ENCODE measurements at regions not wholly inside any gene's neighbourhood (a gene's known extent, or its start where the extent isn't known, plus 50 kb on each side); places are given as distances from the start of the nearest gene placed in this dataset.

GRCh38 chr9:13862654-13863053 is 451.3 kb downstream of the NFIB start:
- peak overlapping the region in 1 of 2 donors; percentile 57 for H3K27ac ChIP-seq (ENCODE audit: low read depth in 1 of 2, low read length in 1 of 2)

DNA sequence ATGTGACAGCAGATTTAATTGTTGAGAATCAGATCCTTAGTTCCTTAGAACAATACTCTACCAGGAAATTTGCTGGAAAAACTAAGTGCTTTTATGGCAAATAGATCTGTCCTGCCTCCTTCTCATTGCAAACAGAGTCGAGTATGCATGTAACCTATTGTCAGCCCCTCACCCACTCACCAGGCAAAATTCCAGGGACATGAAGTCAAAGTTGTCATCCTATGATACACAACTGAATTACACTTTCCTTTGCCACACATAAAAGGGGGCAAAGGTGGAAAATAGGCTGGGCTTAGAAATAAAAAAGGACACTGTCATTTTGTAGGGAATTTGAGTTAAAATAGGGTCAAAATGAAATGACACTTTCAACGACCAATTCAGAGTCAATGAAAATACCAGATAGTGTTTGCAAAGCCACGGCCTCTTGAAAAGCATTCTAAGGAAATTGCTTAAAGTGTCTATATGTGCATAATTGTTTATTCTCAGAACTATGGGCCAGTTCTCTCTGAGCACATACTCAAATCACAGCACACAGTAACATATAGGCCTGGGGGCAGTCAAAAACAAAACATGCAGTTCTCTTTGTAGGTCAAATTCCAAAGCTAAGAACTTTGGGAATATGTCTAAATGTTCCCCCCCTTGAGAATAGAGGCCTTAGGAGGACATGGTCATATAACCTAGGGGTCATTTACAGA is 452.8 kb downstream of the NFIB start:
- no peak overlapping the region for H3K4me3 ChIP-seq
- no peaks in the 10 kb centered on the region for H3K9me3 ChIP-seq (ENCODE audit: control insufficient read depth in 4 of 4, insufficient read depth in 3 of 4, low read length in 3 of 4)
- no peaks in the 10 kb centered on the region for H3K27me3 ChIP-seq (ENCODE audit: control insufficient read depth in 3 of 3, insufficient read depth in 3 of 3, low read length in 2 of 3)
- H3K4me1 ChIP-seq (ENCODE audit: control insufficient read depth in 5 of 5, insufficient read depth in 5 of 5, low read length in 5 of 5) = peaks cover 0 to 49% (median 15%) of the 10 kb centered on the region in 5 donors
- DNase-seq = peak; percentile 49 to 75 (median 71)
- 56 to 68% methylated on average over 3 of the region's 3 CpGs for WGBS, 2 donors
- peak overlapping the region in 1 of 2 donors; percentile 33 for H3K27ac ChIP-seq (ENCODE audit: low read depth in 1 of 2, low read length in 1 of 2)
- no peak for ATAC-seq (ENCODE audit: insufficient read depth, low FRiP score)
- TF ChIP-seq CTCF (IDR thresholded peaks at IDR 0.05; ENCODE audit: control extremely low read depth, extremely low read depth) = no peak
- no peak overlapping the region for H3K9ac ChIP-seq (ENCODE audit: insufficient read depth in 1 of 2, low read length in 2 of 2)
- H3K36me3 ChIP-seq (ENCODE audit: control insufficient read depth in 4 of 4, insufficient read depth in 4 of 4, low read length in 4 of 4) = no peaks in the 10 kb centered on the region

More at GRCh38 chr9:13862654-13863053, 451.3 kb downstream of the NFIB start:
- Histone ChIP-seq H3K27me3 (ENCODE audit: control insufficient read depth in 3 of 3, insufficient read depth in 3 of 3, low read length in 2 of 3) (no peaks in the 10 kb centered on the region), H3K4me3 (no peak overlapping the region), H3K9me3 (ENCODE audit: control insufficient read depth in 4 of 4, insufficient read depth in 3 of 4, low read length in 3 of 4) (no peaks in the 10 kb centered on the region), H3K4me1 (ENCODE audit: control insufficient read depth in 5 of 5, insufficient read depth in 5 of 5, low read length in 5 of 5) (peaks cover 0 to 49% (median 15%) of the 10 kb centered on the region in 5 donors), H3K9ac (ENCODE audit: insufficient read depth in 1 of 2, low read length in 2 of 2) (no peak overlapping the region), H3K36me3 (ENCODE audit: control insufficient read depth in 4 of 4, insufficient read depth in 4 of 4, low read length in 4 of 4) (no peaks in the 10 kb centered on the region)
- DNase-seq = peak in 2 of 3 donors; percentile 35 to 91
- TF ChIP-seq CTCF (IDR thresholded peaks at IDR 0.05; ENCODE audit: control extremely low read depth, extremely low read depth) = no peak
- no peak for ATAC-seq (ENCODE audit: insufficient read depth, low FRiP score)

- no peak overlapping the region for H3K9ac ChIP-seq (ENCODE audit: insufficient read depth in 1 of 2, low read length in 2 of 2)
- no peak for ATAC-seq (ENCODE audit: insufficient read depth, low FRiP score)
- DNase-seq = peak in 1 of 3 donors; percentile 27
- peaks cover 0 to 47% (median 15%) of the 10 kb centered on the region in 5 donors for H3K4me1 ChIP-seq (ENCODE audit: control insufficient read depth in 5 of 5, insufficient read depth in 5 of 5, low read length in 5 of 5)
- no peaks in the 10 kb centered on the region for H3K36me3 ChIP-seq (ENCODE audit: control insufficient read depth in 4 of 4, insufficient read depth in 4 of 4, low read length in 4 of 4)
- no peak overlapping the region for H3K27ac ChIP-seq (ENCODE audit: low read depth in 1 of 2, low read length in 1 of 2)
- H3K27me3 ChIP-seq (ENCODE audit: control insufficient read depth in 3 of 3, insufficient read depth in 3 of 3, low read length in 2 of 3) = no peaks in the 10 kb centered on the region
- 77 to 86% methylated on average over 5 of the region's 5 CpGs for WGBS, 2 donors
- H3K9me3 ChIP-seq (ENCODE audit: control insufficient read depth in 4 of 4, insufficient read depth in 3 of 4, low read length in 3 of 4) = no peaks in the 10 kb centered on the region
- no peak overlapping the region for H3K4me3 ChIP-seq
- no peak for TF ChIP-seq CTCF (IDR thresholded peaks at IDR 0.05; ENCODE audit: control extremely low read depth, extremely low read depth)
Observed at GRCh38 chr9:13860019-13860418, 453.9 kb downstream of the NFIB start.

GRCh38 chr9:13857521-13857920 is 456.4 kb downstream of the NFIB start:
- DNase-seq (no peak), ATAC-seq (ENCODE audit: insufficient read depth, low FRiP score) (no peak)
- Histone ChIP-seq H3K4me3 (no peak overlapping the region), H3K36me3 (ENCODE audit: control insufficient read depth in 4 of 4, insufficient read depth in 4 of 4, low read length in 4 of 4) (no peaks in the 10 kb centered on the region), H3K4me1 (ENCODE audit: control insufficient read depth in 5 of 5, insufficient read depth in 5 of 5, low read length in 5 of 5) (peaks cover 0 to 22% (median 12%) of the 10 kb centered on the region in 5 donors), H3K9me3 (ENCODE audit: control insufficient read depth in 4 of 4, insufficient read depth in 3 of 4, low read length in 3 of 4) (no peaks in the 10 kb centered on the region), H3K9ac (ENCODE audit: insufficient read depth in 1 of 2, low read length in 2 of 2) (no peak overlapping the region), H3K27me3 (ENCODE audit: control insufficient read depth in 3 of 3, insufficient read depth in 3 of 3, low read length in 2 of 3) (no peaks in the 10 kb centered on the region), H3K27ac (ENCODE audit: low read depth in 1 of 2, low read length in 1 of 2) (no peak overlapping the region)
- TF ChIP-seq CTCF (IDR thresholded peaks at IDR 0.05; ENCODE audit: control extremely low read depth, extremely low read depth) = no peak
